ENCODE measurements at regions not wholly inside any gene's neighbourhood (a gene's known extent, or its start where the extent isn't known, plus 50 kb on each side); places are given as distances from the start of the nearest gene placed in this dataset.

DNA sequence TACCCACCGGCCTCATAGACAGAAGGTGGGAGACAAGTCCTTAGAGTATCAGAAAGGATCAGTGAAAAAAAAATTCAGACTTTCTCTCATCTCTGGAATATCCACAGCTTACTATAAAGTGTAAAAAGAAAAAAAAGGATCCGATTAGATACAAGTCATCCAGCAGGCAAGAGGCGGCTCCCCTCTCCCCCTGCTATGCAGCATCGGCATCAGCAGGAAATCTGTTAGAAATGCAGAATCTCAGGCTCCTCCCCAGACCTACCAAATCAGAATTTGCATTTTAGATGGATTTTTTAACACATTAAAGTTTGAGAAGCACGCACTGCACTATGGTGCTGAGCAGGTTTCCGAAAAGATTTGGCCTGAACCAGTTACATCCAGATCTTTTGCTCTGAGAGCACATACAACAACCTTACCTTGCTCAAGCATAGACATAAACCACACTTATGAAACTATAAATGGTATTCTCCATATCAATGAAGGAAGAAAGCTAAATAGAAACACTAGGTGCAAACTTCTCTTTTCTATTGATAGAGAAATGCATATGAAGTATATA is 117.0 kb upstream of the POU3F2 start:
- DNase-seq (ENCODE audit: low read depth), result no peak

DNA sequence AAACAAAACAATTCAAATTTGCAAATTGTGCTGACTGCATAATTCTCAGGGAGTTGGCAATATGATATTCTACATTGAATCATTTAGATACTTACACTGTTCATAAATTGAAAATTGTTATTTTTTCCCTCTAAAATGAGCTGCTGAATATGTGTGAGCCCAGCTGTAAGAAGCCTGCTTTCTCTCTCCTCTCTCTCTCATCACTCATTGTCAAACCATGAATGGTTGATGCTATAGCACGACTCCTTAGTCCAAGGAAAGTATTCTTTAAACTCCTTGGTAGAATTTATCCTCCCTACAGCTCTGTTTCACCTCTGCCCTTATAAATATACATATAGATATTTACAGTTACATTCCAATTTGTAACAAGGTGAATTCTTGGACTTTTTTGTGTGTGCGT is 116.4 kb upstream of the POU3F2 start:
- DNase-seq (ENCODE audit: low read depth), result no peak

DNA sequence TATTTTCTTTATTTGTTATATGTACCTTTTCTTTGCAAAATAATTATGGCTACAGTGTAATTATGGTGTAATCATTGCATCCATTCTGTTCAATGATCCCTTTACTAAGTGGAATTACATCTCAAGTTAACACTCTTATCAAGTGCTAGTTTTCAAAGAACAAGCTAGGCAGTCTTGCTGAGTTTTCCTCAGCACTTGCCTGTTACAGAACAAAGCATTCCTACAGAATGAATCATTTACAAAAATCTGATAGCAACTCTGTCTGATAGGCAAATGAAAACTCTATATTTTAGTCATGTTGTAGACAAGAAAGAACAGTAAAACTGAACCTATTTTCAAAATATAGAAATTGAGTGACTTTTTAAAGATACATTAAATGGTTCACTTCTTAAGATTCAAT is 109.8 kb upstream of the POU3F2 start:
- peak; percentile 44 for DNase-seq (ENCODE audit: low read depth)

DNA sequence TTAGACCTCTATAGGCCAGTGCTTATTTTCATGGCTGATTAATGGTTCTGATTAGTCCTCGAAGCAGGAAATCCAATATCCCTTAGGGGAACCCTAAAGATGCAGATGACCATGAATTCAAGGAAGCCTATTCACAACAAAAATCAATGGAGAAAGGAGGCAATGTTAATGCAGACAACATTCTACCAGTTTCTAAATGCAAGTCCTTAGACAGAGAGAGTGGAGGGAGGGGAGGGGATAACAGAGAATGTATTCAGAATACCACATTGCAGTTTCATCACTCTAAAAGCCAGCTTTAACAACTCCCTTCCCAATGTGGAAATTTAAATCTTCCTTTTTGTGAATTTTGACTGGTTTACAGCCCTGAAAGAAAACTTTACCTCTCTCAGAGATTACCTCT is 87.1 kb upstream of the POU3F2 start:
- DNase-seq (ENCODE audit: low read depth), result no peak

DNA sequence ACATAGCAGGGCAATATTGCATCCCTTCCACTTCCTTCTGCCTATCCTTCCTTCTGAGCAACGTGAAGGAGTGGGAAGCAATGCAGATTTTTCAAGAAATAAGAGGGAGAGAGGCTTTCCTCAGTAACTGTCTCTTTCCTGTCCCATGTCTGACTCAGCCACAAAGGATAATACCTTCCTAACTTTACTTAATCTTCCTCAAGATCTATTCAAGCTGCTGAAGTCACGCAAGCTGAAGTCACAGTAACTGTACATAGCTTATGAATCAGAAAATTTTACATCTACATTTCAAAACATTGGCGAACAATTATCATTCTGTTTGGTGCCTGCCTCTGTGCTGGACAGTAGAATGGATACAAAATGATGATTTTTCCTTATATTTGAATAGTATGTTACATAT is 86.4 kb upstream of the POU3F2 start:
- DNase-seq (ENCODE audit: low read depth), result peak; percentile 72

DNA sequence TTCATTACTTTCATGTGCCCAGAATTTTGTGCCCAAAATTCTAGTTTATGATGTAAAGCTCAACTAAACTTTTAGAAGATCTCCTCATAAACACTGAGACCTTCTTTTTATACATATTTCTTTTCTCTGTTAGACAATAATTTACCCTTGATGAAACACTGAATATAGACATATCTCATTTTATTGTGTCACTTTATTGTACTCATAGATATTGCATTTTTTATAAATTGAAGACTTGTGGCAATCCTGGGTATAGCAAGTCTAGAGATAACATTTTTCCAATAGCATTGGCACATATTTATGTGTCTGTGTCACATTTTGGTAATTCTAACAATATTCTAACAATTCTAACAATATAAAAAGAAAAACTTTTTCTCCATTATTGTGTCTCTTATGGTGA is 74.9 kb upstream of the POU3F2 start:
- DNase-seq (ENCODE audit: low read depth), result no peak

DNA sequence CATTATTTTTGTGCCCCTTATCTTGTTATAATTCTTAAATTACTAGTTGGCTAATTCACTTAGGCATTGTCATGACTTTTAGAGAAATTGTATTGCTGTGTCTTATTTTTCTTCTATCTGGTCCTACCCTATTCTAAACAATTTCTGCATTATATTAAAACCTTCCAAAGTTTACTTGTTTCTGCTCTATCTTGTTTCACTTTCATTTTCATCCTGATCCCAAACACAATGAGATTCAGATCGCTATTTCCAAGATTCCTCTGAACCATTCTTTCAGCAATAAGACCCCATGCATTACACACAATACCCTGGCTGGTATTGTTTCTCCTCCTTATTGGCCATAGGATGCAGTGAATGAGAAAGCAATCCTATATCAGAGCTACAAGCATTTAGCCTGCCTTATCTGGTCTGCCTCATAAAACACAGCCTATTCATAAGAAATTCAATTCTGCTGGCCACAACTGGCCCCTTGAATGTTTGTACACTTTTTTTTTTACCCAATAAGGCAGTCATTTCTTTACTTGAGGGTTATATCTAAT is 69.9 kb upstream of the POU3F2 start:
- DNase-seq (ENCODE audit: low read depth), result peak; percentile 42

DNA sequence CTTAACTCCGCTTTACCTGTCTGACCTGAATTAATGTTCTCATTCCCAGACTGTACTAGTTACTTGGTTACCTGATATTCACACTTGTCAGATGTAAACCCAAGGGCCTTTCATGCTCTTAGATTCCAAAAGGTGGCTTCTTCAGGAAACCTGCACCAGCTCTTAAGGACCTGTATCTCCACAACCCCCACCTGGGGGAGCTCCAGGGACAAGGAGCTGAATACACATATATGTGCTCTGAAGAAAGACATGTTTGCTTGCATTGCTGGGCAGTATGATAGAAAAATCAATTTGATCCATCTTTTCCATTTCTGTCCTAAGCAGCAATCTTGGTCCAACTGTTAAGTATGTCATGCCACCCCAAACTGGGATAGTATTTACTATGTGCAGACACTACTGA is 64.8 kb upstream of the POU3F2 start:
- DNase-seq (ENCODE audit: low read depth), result peak; percentile 61

DNA sequence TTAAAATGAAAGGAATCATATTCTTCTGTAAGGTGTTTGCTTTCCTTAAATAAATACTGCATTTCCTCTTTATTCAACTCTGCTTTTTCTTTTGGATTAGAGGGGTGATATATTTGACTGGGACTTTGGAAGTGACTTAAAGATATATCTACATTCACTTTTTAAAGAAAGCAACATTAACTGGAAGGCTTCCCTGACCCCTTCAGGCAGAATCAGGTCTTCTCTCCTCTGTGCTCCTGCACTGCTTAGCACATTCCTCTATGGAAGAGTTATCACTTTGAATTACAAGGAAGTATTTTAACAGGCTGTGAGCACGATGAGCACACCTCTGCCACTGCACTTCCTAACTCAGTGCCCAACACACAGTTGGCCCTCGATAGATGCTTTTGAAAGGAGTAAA is 59.2 kb upstream of the POU3F2 start:
- peak; percentile 27 for DNase-seq (ENCODE audit: low read depth)

DNA sequence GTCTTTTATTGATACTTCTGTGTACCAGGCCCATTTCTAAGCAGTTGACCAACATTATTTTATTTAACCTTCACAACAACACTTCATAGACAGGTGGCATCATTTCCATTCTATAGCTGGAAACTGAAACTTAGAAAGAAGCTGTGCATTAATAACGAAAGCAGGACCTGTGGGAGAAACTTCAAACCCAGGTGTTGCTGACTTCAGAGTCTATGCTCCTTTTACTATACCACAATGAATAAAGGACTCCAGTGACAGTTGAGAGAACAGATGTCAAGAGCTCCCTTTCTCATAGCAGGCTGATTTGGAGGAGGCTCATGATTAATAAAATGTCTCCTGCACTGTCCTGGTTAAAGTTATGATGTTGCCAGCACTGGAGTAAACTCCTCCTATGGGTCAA is 56.6 kb upstream of the POU3F2 start:
- no peak for DNase-seq (ENCODE audit: low read depth)

DNA sequence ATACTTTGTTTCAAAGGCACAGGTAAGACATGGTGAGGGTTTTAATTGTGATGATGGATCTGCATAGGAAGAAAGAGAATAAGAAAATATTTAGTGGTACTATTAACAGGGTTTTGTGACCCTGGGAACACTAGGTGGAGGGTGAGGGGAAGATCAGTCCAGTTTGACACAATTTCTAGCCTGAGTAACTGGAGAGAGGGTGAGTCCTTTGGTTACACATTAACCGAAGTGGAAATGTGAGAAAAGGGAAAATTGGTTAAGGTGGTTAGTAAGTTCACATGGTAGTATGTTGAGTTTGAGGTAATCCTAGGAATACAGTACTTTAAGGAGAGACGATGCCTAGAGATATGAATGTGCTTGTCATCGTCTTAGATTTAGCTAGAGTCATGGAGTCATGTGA is 54.8 kb upstream of the POU3F2 start:
- DNase-seq (ENCODE audit: low read depth), result no peak

DNA sequence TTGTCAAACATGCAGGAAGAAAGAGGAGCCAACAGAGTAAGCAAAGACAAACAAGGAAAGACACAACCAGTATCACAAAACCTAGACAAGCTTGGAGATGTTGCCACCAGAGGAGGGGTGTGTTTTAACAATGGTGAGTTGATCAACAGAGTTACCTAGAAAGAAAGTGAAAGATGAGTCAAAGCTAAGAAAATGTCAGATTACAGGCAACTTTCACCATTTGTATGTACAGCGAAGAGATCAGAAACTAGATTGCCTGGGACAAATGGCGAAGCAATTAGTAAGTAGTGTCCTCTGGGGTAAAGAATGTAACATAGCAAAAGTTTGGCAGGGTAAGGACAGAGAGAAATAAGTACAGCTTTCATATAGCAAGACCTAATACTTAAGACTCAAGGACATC is 51.6 kb upstream of the POU3F2 start:
- DNase-seq (ENCODE audit: low read depth), result no peak

DNA sequence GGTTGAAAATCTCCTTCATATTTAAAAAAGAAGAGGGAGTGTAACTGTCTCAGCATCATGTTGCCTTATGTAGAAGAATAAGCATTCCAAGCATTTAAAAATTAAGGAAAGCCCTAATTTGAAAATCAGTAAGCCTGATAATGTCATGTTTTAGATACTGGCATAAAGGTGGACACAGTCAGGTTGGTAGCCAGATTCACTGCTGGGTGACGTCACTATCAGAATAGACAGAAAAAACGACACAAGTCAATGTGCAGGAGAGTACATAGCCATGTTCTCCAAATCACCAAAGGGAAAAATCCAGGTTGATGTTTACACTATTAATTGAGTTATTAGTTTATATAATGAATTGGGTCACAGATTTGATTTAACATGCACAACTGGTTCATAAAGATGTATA is 50.8 kb upstream of the POU3F2 start:
- DNase-seq (ENCODE audit: low read depth), result no peak

Measured in M059J (cell line).